ENCODE measurements at regions not wholly inside any gene's neighbourhood (a gene's known extent, or its start where the extent isn't known, plus 50 kb on each side); places are given as distances from the start of the nearest gene placed in this dataset.

- Histone ChIP-seq H3K9ac (no peak overlapping the region), H3K79me2 (no peaks in the 10 kb centered on the region), H3K36me3 (ENCODE audit: control insufficient read depth, insufficient read depth, low read length) (peaks cover 4% of the 10 kb centered on the region), H3K9me3 (ENCODE audit: control insufficient read depth, low read length) (no peaks in the 10 kb centered on the region), H2AFZ (peak overlapping the region; percentile 80), H3K27me3 (ENCODE audit: control insufficient read depth, insufficient read depth, low read length) (no peaks in the 10 kb centered on the region), H3K4me2 (ENCODE audit: low read length) (peak overlapping the region; percentile 88), H3K4me3 (ENCODE audit: low read depth, low read length) (peak overlapping the region; percentile 95), H3K27ac (peak overlapping the region; percentile 98), H3K4me1 (no peaks in the 10 kb centered on the region)
- TF ChIP-seq CTCF (IDR thresholded peaks at IDR 0.05) = no peak
Observed at GRCh38 chr6:26223228-26223627, 136.0 kb downstream of the HFE start.

GRCh38 chr6:26223650-26224546, 136.7 kb downstream of the HFE start:
- Histone ChIP-seq H2AFZ (peak overlapping the region; percentile 80), H3K79me2 (no peaks in the 10 kb centered on the region), H3K36me3 (ENCODE audit: control insufficient read depth, insufficient read depth, low read length) (peaks cover 4% of the 10 kb centered on the region), H3K4me2 (ENCODE audit: low read length) (peak overlapping the region; percentile 88), H3K27ac (peak overlapping the region; percentile 98), H3K4me1 (no peaks in the 10 kb centered on the region), H3K4me3 (ENCODE audit: low read depth, low read length) (peak overlapping the region; percentile 95), H3K27me3 (ENCODE audit: control insufficient read depth, insufficient read depth, low read length) (no peaks in the 10 kb centered on the region), H3K9me3 (ENCODE audit: control insufficient read depth, low read length) (no peaks in the 10 kb centered on the region), H3K9ac (no peak overlapping the region)
- no peak for TF ChIP-seq CTCF (IDR thresholded peaks at IDR 0.05)

- no peak for TF ChIP-seq CTCF (IDR thresholded peaks at IDR 0.05)
- H3K79me2 ChIP-seq = no peaks in the 10 kb centered on the region
- H3K36me3 ChIP-seq (ENCODE audit: control insufficient read depth, insufficient read depth, low read length) = peaks cover 4% of the 10 kb centered on the region
- no peaks in the 10 kb centered on the region for H3K27me3 ChIP-seq (ENCODE audit: control insufficient read depth, insufficient read depth, low read length)
- peak overlapping the region; percentile 80 for H2AFZ ChIP-seq
- H3K27ac ChIP-seq = peak overlapping the region; percentile 98
- peak overlapping the region; percentile 88 for H3K4me2 ChIP-seq (ENCODE audit: low read length)
- no peaks in the 10 kb centered on the region for H3K4me1 ChIP-seq
- H3K4me3 ChIP-seq (ENCODE audit: low read depth, low read length) = peak overlapping the region; percentile 95
- H3K9me3 ChIP-seq (ENCODE audit: control insufficient read depth, low read length) = no peaks in the 10 kb centered on the region
- H3K9ac ChIP-seq = no peak overlapping the region
Observed at GRCh38 chr6:26224547-26224912, 137.3 kb downstream of the HFE start.

- Histone ChIP-seq H2AFZ (peak overlapping the region; percentile 80), H3K4me3 (ENCODE audit: low read depth, low read length) (peak overlapping the region; percentile 95), H3K27ac (peak overlapping the region; percentile 98), H3K36me3 (ENCODE audit: control insufficient read depth, insufficient read depth, low read length) (peaks cover 4% of the 10 kb centered on the region), H3K79me2 (no peaks in the 10 kb centered on the region), H3K9me3 (ENCODE audit: control insufficient read depth, low read length) (no peaks in the 10 kb centered on the region), H3K9ac (no peak overlapping the region), H3K4me2 (ENCODE audit: low read length) (peak overlapping the region; percentile 88), H3K27me3 (ENCODE audit: control insufficient read depth, insufficient read depth, low read length) (no peaks in the 10 kb centered on the region), H3K4me1 (no peaks in the 10 kb centered on the region)
- TF ChIP-seq CTCF (IDR thresholded peaks at IDR 0.05) = no peak
Observed at GRCh38 chr6:26224940-26225847, 138.0 kb downstream of the HFE start.
